HFF-Myc (cell line): ENCODE measurements at regions not wholly inside any gene's neighbourhood (a gene's known extent, or its start where the extent isn't known, plus 50 kb on each side); places are given as distances from the start of the nearest gene placed in this dataset.
"Not testable (repeated sequence)": the region's sequence is repeated elsewhere in the genome, so short reads cannot be mapped to it uniquely, and the experiment has no call there.

ENCODE experiments used
- DNase-seq: peaks from one replicate; pipeline ENCODE4 v3.0.0-alpha.2; 2011; ENCODE audit warnings: low read depth; ENCODE audit errors: extremely low read depth
- H3K4me3 ChIP-seq: replicated peaks from 2 replicates; pipeline ENCODE4 v1.5.1; 2011; ENCODE audit warnings: low read depth, mild to moderate bottlenecking, control low read depth, low read length
- CTCF ChIP-seq: IDR thresholded peaks from 2 replicates; pipeline ENCODE4 v1.5.1; 2012; ENCODE audit warnings: mild to moderate bottlenecking, low read depth, low read length, control low read depth; ENCODE audit errors: missing control alignments

DNA sequence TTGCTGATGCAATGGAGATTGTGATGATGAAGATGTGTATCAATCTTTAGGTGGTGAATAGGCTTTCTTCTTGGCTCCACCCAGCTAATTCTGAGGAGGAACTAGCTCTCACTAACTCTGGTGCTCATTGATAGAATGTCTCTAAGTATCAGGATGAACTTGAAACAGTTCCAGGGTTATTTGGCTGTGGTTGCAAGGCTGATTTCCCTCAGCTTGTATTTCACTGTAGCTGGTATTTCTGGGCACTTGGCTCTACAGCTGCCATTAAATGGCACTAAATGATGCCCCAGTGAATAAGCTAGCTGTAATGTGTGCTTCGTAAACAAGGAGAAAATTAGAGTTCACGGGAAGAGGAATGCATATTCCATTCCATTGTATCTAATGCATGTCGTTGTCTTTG, 241.2 kb downstream of the RPIA start:
- no peak overlapping the region for H3K4me3 ChIP-seq
- no peak for DNase-seq
- no peak for TF ChIP-seq CTCF

GRCh38 chr2:88933091-88933490, 241.6 kb downstream of the RPIA start:
- no peak for DNase-seq
- no peak for TF ChIP-seq CTCF
- no peak overlapping the region for H3K4me3 ChIP-seq

- DNase-seq = no peak
- no peak overlapping the region for H3K4me3 ChIP-seq
- no peak for TF ChIP-seq CTCF
Measured at GRCh38 chr2:88933980-88934379, 242.5 kb downstream of the RPIA start.

DNA sequence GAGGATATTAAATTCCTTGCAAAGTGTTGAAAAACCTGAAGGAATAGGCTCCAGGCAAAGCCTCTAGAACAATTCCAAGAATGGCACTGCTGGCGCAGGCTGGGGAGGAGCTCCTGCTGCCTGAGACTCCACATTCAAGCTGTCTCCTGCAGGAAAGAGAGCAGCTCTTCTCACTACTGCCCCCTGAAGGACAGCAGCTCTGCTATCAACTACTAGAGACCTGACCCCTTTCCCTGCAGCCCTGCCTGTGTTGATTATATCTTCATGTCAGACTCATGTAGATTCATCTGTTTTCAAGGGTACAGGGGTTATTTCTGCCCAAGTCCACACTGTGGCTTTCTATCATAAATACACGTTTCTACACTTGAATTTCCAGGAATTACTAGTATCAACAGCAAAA, 249.7 kb downstream of the RPIA start:
- H3K4me3 ChIP-seq, DNase-seq: not testable (repeated sequence)
- peak; percentile 48 for TF ChIP-seq CTCF

- DNase-seq = no peak
- H3K4me3 ChIP-seq = no peak overlapping the region
- TF ChIP-seq CTCF = no peak
Measured at GRCh38 chr2:88942798-88943197, 251.3 kb downstream of the RPIA start.

DNA sequence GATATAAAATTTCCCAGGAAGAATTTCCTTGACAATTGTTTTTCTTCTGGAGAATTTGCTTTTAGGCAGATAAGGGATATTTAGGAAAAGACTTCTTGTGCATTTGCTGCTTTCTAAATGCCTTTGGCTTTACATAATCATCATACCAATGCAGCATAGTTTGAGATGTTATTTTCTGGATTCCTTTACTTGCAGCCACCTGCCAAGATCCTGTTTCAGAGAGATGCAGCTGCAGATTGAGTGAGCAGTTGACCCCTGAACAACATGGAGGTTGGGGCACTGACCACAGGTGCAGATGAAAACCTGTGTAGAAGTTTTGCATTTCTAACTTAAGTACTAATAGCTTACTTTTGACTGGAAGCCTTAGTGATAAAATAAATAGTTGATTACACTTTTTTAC, 257.9 kb downstream of the RPIA start:
- no peak overlapping the region for H3K4me3 ChIP-seq
- TF ChIP-seq CTCF = no peak
- no peak for DNase-seq

GRCh38 chr2:88950010-88950409, 258.5 kb downstream of the RPIA start:
- no peak overlapping the region for H3K4me3 ChIP-seq
- peak; percentile 41 for TF ChIP-seq CTCF
- DNase-seq = no peak
